ENCODE measurements at regions not wholly inside any gene's neighbourhood (a gene's known extent, or its start where the extent isn't known, plus 50 kb on each side); places are given as distances from the start of the nearest gene placed in this dataset.
"Not testable (repeated sequence)": the region's sequence is repeated elsewhere in the genome, so short reads cannot be mapped to it uniquely, and the experiment has no call there.

DNA sequence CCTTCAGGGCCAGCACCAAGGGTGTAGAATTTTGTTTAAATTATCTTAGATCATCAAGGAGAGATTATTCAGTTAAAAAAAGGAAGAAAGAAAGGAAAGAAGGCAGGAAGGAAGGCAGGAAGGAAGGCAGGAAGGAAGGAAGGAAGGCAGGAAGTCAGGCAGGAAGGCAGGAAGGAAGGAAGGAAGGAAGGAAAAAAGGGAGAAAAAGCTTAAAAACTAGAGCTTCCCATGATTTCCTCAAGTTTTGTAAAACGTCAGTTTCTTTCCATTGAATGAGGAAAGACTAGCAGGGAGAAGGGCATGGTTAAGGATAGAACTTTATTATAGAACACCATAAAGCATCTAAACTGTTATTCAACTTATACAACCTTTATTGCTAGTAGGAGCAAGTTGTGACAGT, 2672.0 kb upstream of the PCDH20 start:
- DNase-seq: no peak
- Histone ChIP-seq H3K36me3 (ENCODE audit: control insufficient read depth, insufficient read depth, low read length) (no peaks in the 10 kb centered on the region), H3K4me3 (ENCODE audit: insufficient read depth, low read depth, low read length, poor library complexity, severe bottlenecking) (no peak overlapping the region), H3K27ac (ENCODE audit: insufficient read depth, low read length, poor library complexity, severe bottlenecking) (no peak overlapping the region), H3K27me3 (replicated peaks; ENCODE audit: control insufficient read depth, insufficient read depth, low read length, poor library complexity, severe bottlenecking) (no peaks in the 10 kb centered on the region), H3K9me3 (ENCODE audit: control insufficient read depth, low read length) (no peaks in the 10 kb centered on the region), H3K4me1 (ENCODE audit: control insufficient read depth, insufficient read depth, low read length, poor library complexity, severe bottlenecking) (no peaks in the 10 kb centered on the region)

DNA sequence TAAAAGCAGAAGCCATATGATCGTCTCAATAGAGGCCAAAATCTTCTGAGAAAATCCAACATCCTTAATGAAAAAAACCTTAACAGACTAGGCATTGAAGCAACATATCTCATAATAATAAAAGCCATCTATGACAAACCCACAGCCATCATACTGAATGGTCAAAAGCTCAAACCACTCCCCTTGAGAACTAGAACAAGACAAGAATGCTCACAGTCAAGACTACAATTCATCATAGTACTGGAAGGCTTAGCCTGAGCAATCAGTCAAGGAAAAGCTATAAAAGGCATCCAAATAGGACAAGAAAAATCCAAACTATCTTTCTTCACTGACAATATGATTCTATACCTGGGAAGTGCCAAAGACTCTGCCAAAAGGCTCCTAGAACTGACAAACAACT, 2668.2 kb upstream of the PCDH20 start:
- Histone ChIP-seq H3K4me3 (ENCODE audit: insufficient read depth, low read depth, low read length, poor library complexity, severe bottlenecking) (no peak overlapping the region), H3K4me1 (ENCODE audit: control insufficient read depth, insufficient read depth, low read length, poor library complexity, severe bottlenecking) (no peaks in the 10 kb centered on the region), H3K36me3 (ENCODE audit: control insufficient read depth, insufficient read depth, low read length) (no peaks in the 10 kb centered on the region), H3K27ac (ENCODE audit: insufficient read depth, low read length, poor library complexity, severe bottlenecking) (no peak overlapping the region), H3K27me3 (replicated peaks; ENCODE audit: control insufficient read depth, insufficient read depth, low read length, poor library complexity, severe bottlenecking) (no peaks in the 10 kb centered on the region), H3K9me3 (ENCODE audit: control insufficient read depth, low read length) (no peaks in the 10 kb centered on the region)
- DNase-seq: no peak

DNA sequence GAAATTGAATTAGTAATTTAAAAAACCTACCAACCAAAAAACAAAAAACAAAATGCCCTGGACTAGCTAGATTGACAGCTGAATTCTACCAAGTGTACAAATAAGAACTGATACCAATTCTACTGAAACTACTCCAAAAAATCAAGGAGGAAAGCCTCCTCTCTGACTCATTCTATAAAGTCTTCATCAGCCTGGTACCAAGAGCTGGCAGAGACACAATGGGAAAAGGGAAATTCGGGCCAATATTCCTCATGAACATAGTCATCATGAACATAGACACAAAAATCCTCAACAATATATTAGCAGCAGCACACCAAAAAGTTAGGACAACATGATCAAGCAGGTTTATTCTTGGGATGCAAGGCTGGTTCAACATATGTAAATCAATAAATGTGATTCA, 2667.7 kb upstream of the PCDH20 start:
- Histone ChIP-seq H3K27ac (ENCODE audit: insufficient read depth, low read length, poor library complexity, severe bottlenecking) (no peak overlapping the region), H3K9me3 (ENCODE audit: control insufficient read depth, low read length) (no peaks in the 10 kb centered on the region), H3K4me3 (ENCODE audit: insufficient read depth, low read depth, low read length, poor library complexity, severe bottlenecking) (no peak overlapping the region), H3K36me3 (ENCODE audit: control insufficient read depth, insufficient read depth, low read length) (no peaks in the 10 kb centered on the region), H3K27me3 (replicated peaks; ENCODE audit: control insufficient read depth, insufficient read depth, low read length, poor library complexity, severe bottlenecking) (no peaks in the 10 kb centered on the region), H3K4me1 (ENCODE audit: control insufficient read depth, insufficient read depth, low read length, poor library complexity, severe bottlenecking) (no peaks in the 10 kb centered on the region)
- no peak for DNase-seq

DNA sequence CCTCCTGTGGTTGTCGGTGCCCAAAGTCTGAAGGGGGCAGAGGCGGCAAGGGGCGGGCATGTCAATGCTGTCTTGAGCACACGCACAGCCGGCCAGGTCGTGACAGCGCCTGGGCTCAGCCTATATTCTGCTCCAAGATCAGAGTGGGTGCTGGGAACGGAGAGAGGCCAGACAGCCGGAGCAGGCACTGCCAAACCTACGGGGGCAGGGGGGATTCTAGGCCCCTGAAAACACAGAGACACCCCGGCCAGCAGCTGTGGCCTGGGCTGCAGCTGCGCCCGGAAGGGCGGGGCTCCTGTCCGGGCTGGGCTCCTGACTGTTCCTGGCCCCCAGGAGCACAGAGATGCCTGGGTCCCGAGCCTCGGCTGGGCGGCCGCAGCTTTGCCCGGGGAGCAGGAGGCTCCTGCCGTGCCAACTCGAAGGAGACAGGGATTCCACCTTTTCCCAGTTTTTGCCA, 2662.9 kb upstream of the PCDH20 start:
- Histone ChIP-seq H3K4me3 (ENCODE audit: insufficient read depth, low read depth, low read length, poor library complexity, severe bottlenecking) (no peak overlapping the region), H3K27ac (ENCODE audit: insufficient read depth, low read length, poor library complexity, severe bottlenecking) (no peak overlapping the region), H3K27me3 (replicated peaks; ENCODE audit: control insufficient read depth, insufficient read depth, low read length, poor library complexity, severe bottlenecking) (no peaks in the 10 kb centered on the region), H3K36me3 (ENCODE audit: control insufficient read depth, insufficient read depth, low read length) (no peaks in the 10 kb centered on the region), H3K9me3 (ENCODE audit: control insufficient read depth, low read length) (no peaks in the 10 kb centered on the region), H3K4me1 (ENCODE audit: control insufficient read depth, insufficient read depth, low read length, poor library complexity, severe bottlenecking) (no peaks in the 10 kb centered on the region)
- no peak for DNase-seq

DNA sequence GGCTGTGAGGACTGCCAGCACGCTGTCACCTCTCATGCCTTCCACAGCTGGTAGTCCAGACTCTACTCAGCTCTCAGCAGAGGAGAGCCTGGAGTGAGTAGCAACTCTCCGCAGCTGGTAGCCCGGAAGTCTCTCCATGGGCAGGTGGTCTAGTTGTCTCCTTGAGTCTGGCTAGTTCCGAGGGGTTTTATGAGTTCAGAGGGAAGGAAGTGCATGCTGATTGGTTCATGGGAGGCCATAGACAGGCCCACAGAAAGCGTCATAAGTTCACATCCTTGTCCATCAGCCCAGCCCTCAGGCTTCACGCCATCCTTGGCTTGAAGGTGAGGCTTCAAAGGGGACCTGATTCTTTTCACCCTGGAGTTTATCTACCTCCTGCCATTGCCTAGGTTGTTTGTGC, 2662.4 kb upstream of the PCDH20 start:
- Histone ChIP-seq H3K27me3 (replicated peaks; ENCODE audit: control insufficient read depth, insufficient read depth, low read length, poor library complexity, severe bottlenecking) (no peaks in the 10 kb centered on the region), H3K4me3 (ENCODE audit: insufficient read depth, low read depth, low read length, poor library complexity, severe bottlenecking) (no peak overlapping the region), H3K36me3 (ENCODE audit: control insufficient read depth, insufficient read depth, low read length) (no peaks in the 10 kb centered on the region), H3K9me3 (ENCODE audit: control insufficient read depth, low read length) (no peaks in the 10 kb centered on the region), H3K27ac (ENCODE audit: insufficient read depth, low read length, poor library complexity, severe bottlenecking) (no peak overlapping the region), H3K4me1 (ENCODE audit: control insufficient read depth, insufficient read depth, low read length, poor library complexity, severe bottlenecking) (no peaks in the 10 kb centered on the region)
- no peak for DNase-seq

DNA sequence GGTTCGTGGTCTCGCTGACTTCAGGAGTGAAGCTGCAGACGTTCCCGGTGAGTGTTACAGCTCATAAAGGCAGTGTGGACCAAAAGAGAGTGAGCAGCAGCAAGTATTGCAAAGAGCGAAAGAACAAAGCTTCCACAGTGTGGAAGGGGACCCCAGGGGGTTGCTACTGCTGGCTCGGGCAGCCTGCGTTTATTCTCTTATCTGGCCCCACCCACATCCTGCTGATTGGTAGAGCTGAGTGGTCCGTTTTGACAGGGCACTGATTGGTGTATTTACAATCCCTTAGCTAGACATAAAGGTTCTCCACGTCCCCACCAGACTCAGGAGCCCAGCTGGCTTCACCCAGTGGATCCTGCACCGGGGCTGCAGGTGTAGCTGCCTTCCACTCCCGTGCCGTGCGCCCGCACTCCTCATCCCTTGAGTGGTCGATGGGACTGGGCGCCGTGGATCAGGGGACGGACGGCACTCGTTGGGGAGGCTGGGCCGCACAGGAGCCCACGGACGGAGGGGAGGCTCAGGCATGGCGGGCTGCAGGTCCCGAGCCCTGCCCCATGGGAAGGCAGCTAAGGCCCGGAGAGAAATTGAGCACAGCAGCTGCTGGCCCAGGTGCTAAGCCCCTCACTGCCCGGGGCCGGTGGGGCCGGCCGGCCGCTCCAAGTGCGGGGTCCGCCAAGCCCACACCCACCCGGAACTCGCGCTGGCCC, 2661.6 kb upstream of the PCDH20 start:
- not testable (repeated sequence) for H3K36me3 ChIP-seq (ENCODE audit: control insufficient read depth, insufficient read depth, low read length); DNase-seq; H3K4me1 ChIP-seq (ENCODE audit: control insufficient read depth, insufficient read depth, low read length, poor library complexity, severe bottlenecking); H3K27ac ChIP-seq (ENCODE audit: insufficient read depth, low read length, poor library complexity, severe bottlenecking); H3K27me3 ChIP-seq (replicated peaks; ENCODE audit: control insufficient read depth, insufficient read depth, low read length, poor library complexity, severe bottlenecking); H3K9me3 ChIP-seq (ENCODE audit: control insufficient read depth, low read length); H3K4me3 ChIP-seq (ENCODE audit: insufficient read depth, low read depth, low read length, poor library complexity, severe bottlenecking)

DNA sequence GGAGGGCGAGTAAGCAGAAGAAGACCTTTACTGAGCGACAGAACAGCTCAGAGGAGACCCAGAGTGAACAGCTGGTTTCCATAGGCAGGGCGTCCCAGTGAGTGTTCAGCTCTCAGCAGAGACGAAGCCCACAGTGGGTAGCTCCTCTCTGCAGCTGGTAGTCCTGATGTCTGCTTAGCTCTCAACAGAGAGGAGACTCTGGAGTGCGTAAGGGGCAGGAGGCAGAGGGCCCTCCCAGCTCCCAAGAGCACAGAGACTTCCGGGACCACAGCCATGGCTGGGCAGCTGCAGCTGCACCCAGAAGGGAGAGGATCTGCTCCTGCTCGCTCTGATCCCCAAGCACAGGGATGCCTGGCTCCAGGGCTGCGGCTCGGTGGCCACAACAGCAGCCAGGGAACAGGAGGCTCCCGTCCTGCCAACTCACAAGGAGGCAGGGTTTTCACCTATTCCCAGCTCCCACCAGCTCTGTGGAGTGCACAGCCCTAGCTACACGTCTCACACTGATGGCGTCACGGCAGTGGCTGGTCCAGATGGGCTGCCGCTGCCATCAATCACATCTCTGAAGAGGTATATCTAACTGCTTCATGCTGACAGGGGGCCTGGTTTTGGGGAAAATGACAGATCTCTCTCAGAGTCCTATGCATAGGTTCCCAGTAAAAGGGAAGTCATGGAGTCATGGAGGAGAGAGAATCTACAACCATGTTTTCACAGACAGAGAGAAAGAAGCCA, 2660.1 kb upstream of the PCDH20 start:
- Histone ChIP-seq H3K4me3 (ENCODE audit: insufficient read depth, low read depth, low read length, poor library complexity, severe bottlenecking) (no peak overlapping the region), H3K36me3 (ENCODE audit: control insufficient read depth, insufficient read depth, low read length) (no peaks in the 10 kb centered on the region), H3K27ac (ENCODE audit: insufficient read depth, low read length, poor library complexity, severe bottlenecking) (no peak overlapping the region), H3K27me3 (replicated peaks; ENCODE audit: control insufficient read depth, insufficient read depth, low read length, poor library complexity, severe bottlenecking) (no peaks in the 10 kb centered on the region), H3K9me3 (ENCODE audit: control insufficient read depth, low read length) (no peaks in the 10 kb centered on the region), H3K4me1 (ENCODE audit: control insufficient read depth, insufficient read depth, low read length, poor library complexity, severe bottlenecking) (no peaks in the 10 kb centered on the region)
- no peak for DNase-seq

DNA sequence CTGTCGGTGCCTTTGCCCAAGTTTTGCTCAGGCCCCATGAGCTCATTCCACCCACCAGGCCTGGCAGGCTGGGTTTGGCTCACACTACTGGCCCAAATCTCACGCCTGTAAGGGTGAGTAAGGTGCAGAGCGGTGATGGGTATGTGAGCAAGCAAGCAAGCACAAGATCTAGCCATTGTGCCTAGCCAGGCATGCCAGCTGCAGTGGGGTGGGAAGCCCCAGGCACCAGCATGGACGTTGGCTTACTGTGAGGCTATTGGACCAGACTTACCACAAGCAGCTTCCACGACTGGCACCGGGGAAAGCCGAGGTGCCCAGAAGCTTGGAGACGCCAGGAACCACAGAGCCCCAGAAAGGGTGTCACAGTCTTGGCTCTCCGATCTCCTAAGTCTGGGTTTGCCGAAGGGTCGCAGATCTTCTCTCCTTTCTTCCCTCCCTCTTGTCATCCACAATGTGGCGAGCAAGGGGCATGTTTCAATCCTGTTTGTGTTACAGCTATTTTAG, 2659.4 kb upstream of the PCDH20 start:
- Histone ChIP-seq H3K4me3 (ENCODE audit: insufficient read depth, low read depth, low read length, poor library complexity, severe bottlenecking) (no peak overlapping the region), H3K9me3 (ENCODE audit: control insufficient read depth, low read length) (no peaks in the 10 kb centered on the region), H3K27me3 (replicated peaks; ENCODE audit: control insufficient read depth, insufficient read depth, low read length, poor library complexity, severe bottlenecking) (no peaks in the 10 kb centered on the region), H3K36me3 (ENCODE audit: control insufficient read depth, insufficient read depth, low read length) (no peaks in the 10 kb centered on the region), H3K4me1 (ENCODE audit: control insufficient read depth, insufficient read depth, low read length, poor library complexity, severe bottlenecking) (no peaks in the 10 kb centered on the region), H3K27ac (ENCODE audit: insufficient read depth, low read length, poor library complexity, severe bottlenecking) (no peak overlapping the region)
- no peak for DNase-seq

DNA sequence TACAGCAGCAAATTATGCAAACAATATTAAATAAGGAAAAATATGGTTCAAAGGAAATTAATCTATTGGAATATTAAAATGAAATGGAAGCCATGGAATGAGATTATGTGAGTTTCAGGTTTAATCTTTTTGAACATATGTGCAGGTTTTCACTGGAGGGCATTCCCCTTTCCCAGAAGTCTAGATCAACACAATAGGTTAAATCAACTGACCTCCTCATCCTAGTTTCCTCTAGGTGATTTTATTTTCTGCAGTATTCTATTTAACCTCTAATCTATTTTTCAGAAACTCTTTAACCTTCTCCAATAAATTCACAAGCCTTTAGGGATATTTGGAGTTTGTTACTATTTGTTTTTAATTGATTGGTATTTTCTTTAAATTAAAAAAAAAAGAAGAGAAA, 2657.6 kb upstream of the PCDH20 start:
- no peaks in the 10 kb centered on the region for H3K27me3 ChIP-seq (replicated peaks; ENCODE audit: control insufficient read depth, insufficient read depth, low read length, poor library complexity, severe bottlenecking)

DNA sequence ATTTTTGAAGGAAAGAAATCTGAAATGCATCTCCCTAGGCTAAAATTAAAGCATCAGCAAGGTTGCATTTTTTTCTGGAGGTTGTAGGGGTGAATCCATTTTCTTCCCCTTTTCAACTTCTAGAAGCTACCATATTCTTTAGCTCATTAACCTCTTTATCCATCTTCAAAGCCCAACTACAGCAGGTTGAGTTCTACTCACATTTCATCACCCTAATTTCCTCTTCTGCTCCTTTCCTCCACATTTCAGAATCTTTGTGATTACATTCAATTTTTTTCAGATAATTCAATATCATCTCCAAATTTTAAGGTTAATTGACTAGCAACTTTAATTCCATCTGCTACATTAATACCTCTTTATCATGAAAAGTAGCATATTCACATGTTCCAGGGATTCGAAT, 2655.7 kb upstream of the PCDH20 start:
- no peak for DNase-seq
- Histone ChIP-seq H3K9me3 (ENCODE audit: control insufficient read depth, low read length) (no peaks in the 10 kb centered on the region), H3K27me3 (replicated peaks; ENCODE audit: control insufficient read depth, insufficient read depth, low read length, poor library complexity, severe bottlenecking) (no peaks in the 10 kb centered on the region), H3K27ac (ENCODE audit: insufficient read depth, low read length, poor library complexity, severe bottlenecking) (no peak overlapping the region), H3K4me3 (ENCODE audit: insufficient read depth, low read depth, low read length, poor library complexity, severe bottlenecking) (no peak overlapping the region), H3K4me1 (ENCODE audit: control insufficient read depth, insufficient read depth, low read length, poor library complexity, severe bottlenecking) (no peaks in the 10 kb centered on the region), H3K36me3 (ENCODE audit: control insufficient read depth, insufficient read depth, low read length) (no peaks in the 10 kb centered on the region)

More for the DNA sequence above, 2657.6 kb upstream of the PCDH20 start:
- no peaks in the 10 kb centered on the region for H3K36me3 ChIP-seq (ENCODE audit: control insufficient read depth, insufficient read depth, low read length)
- no peak overlapping the region for H3K4me3 ChIP-seq (ENCODE audit: insufficient read depth, low read depth, low read length, poor library complexity, severe bottlenecking)
- no peak for DNase-seq
- no peak overlapping the region for H3K27ac ChIP-seq (ENCODE audit: insufficient read depth, low read length, poor library complexity, severe bottlenecking)
- no peaks in the 10 kb centered on the region for H3K9me3 ChIP-seq (ENCODE audit: control insufficient read depth, low read length)
- no peaks in the 10 kb centered on the region for H3K4me1 ChIP-seq (ENCODE audit: control insufficient read depth, insufficient read depth, low read length, poor library complexity, severe bottlenecking)

All from effector memory CD4-positive, alpha-beta T cell (primary cell).